Stimulated activated CD8-positive, alpha-beta memory T cell treated with anti-CD3 and anti-CD28 coated beads, Interleukin-15, amount 100 ng/mL, for 1 hour (primary cell): ENCODE measurements at regions not wholly inside any gene's neighbourhood (a gene's known extent, or its start where the extent isn't known, plus 50 kb on each side); places are given as distances from the start of the nearest gene placed in this dataset.
A peak's percentile ranks its signal among the peaks of the same experiment; 100 is the strongest.

ENCODE experiments used
- DNase-seq: peaks from one replicate; pipeline ENCODE4 v3.0.0-alpha.2; 2020; ENCODE audit warnings: low read depth

DNA sequence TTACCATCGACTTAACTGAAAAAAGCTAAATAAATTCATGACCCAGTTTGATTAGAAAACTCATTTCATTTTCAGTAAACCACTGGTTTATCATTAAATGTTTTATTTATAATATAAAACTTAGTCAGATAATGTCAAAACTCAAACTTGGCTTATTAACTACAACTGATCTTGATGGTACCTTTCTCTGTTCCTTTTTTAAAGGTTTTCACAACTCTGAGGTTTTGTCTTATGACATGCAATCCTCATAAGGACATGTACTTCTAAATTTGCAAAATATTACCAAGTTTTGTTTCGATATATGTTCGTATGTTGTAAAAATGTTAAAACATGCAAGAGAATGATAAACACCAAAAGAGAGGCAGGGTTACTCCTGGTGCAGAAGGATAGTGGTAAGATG lies 82.5 kb upstream of the PDE10A start:
- DNase-seq = no peak

DNA sequence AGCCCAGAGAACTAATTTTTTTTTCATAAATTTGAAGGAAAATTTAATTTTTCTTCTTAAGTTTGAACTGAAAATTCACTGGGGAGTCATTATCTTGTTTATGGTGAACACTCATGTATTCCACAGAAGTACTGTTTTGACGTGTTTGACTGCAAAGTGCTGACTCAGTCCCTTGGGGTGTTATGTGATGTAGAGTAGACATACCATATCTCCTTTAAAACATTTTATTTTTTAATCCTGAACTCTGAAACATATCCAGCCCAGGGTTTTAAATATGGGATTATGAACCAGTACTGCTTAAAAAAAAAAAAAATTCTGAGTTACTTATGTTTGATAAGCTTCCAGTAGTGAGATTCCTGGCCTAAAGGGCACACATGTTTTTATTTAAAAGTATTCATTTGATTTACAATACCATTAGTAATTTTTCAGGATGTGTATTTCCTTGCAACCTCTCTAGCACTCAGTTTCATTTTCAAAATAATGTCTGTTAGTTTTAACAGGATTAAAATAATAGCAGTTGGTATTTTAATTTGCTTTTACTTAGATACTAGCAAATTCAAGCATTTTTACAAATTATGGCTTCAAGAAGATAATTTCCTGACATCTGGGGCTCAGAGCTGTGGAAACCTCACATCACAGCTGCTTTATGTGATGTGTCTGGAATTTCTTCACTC lies 81.7 kb upstream of the PDE10A start:
- DNase-seq = no peak

DNA sequence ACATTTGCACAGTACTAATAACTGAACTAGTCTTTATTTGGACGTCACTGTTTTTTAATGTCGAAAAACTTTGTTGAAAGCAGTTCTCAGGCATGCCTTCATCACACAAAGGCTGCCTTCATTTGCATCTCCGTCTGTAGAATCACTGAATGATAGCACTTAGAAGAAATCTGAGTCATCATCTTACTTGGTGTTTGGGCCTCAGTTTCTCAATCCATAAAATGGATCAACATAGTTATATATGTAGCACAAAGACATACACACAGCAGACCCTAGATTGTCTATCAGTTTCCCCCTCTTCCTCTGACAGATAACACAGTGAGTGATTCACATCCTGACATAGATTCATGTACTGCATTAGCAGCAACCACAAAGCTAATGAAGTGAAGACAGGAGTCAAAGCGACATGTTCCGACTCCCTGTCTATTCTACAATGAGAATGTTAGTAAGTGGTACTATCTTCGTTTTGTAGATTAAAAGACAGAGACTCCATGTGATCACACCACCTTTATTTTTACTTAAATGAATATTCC lies 80.4 kb upstream of the PDE10A start:
- DNase-seq = no peak

DNA sequence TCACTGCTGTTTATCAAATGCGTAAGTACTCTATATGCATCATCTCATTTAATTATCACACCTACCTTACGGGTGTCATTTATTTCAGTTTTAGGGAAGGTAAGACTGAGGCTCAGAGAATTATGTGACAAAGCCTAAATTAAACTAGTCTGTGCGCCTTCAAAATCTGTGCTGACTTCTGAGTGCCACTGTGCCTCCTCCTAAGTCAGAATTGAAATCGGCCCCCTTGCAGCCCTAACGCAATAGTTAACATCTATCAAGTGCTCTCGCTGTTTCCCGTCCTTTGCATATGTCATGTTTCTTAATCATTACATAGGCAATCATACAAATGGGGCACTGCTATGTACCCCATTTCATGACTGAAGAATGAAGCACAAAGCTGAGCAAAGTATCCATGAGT lies 79.0 kb upstream of the PDE10A start:
- DNase-seq = no peak

DNA sequence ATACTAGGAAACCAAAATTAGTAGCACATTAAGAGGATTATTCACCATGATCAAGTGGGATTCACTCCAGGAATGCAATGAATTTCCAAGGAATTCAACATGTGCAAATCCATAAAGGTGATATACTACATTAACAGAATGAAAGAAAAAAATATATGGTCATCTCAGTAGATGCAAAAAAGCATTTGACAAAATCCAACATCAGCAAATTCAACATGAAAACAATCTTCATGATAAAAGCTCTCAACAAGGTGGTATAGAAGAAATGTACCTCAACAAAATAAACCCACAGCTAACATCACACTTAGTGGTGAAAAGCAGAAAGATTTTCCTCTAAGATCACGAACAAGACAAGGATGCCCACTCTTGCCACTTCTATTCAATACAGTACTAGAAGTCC lies 74.4 kb upstream of the PDE10A start:
- no peak for DNase-seq

DNA sequence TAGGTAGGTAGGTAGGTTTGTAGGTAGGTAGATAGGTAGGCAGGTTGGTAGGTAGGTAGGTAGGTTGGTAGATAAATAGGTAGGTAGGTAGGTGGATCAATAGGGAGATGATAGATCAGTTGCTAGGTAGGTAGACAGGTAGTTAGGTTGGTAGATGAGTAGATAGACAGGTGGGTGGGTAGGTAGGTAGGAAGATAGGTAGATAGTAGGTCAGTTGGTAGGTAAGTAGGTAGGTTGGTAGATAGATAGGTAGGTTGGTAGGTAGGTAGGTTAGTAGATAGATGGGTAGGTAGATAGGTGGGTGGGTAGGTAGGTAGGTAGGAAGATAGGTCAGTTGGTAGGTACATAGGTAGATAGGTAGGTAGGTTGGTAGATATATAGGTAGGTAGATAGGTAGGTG lies 72.0 kb upstream of the PDE10A start:
- no peak for DNase-seq

DNA sequence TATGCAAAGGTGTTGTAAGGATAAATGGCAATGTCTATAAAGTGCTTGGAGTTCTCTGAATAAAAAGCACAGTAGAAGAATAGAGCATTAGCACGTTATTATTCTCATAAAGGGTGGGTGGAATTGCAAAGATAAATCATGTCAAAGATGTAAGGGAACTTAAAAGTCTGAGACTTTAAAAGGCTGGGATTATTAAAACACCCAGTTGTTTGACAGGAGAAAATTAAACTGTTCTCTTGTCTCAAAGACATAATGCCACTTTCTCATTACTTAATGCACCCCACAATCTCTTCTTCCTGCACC lies 70.4 kb upstream of the PDE10A start:
- no peak for DNase-seq

DNA sequence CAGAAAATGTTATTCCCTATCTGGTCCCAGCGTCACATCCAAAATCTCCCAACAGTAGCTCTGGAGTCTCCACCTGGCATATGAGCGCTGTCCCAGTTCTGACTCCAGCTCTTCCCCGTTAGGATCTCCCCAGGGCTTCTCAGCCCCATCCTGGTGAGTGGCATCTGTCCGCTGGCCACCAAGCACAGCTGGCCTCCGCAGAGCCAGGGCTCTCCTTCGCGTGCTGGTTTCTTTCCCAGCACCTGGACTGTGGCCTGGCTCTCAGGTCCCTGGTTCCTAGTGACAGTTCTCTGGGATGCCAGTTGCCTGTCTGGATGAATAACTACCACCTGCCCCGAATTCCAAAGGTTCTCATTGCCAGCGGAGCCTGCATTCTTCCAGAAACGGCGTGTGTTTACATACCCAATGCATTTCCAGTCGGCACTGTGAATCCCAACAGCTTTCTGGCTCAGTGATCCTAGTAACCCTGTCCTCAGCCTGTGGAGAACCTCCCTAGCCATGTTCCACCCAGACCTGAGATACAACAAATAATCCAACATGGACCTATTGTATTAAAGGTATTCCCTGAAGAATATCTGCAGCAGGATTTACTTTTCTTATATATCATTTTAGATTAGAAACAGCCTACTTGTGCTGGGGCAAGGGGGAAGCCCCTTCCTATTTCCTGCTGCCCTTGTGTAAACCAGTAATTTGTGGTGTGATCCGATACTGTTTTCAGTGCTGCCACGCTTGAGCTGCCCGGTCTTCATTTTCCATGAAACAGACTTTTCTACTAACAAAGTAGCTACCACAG lies 69.9 kb upstream of the PDE10A start:
- DNase-seq = no peak

DNA sequence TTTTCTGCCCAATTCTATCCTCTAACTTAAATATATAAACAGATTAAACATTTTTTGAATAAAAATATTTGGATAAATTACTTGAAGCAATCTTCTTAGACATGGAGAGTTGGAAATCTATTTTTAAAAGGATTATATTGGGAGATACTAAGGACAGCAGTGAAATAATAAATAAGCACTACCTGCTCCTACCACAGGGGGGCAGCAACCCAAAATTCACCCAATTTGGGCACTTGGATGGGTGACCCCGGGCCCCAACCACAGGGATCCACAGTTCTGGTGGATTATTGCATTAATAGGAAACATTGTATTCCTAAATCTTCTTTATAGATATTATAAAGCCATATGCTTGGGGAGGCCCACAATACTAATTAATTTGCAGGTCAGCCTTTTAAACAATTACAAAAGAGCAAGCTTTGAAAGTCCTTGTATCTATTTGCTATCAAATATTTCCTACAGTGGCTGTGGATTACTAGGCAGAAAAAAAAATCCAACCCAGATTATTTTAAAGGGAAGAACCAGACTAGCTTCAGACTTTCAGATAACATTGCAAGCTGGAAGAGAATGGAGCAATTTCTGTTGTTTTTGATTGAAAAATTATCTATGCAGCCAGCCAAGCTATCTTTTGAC lies 66.4 kb upstream of the PDE10A start:
- peak; percentile 8 for DNase-seq

DNA sequence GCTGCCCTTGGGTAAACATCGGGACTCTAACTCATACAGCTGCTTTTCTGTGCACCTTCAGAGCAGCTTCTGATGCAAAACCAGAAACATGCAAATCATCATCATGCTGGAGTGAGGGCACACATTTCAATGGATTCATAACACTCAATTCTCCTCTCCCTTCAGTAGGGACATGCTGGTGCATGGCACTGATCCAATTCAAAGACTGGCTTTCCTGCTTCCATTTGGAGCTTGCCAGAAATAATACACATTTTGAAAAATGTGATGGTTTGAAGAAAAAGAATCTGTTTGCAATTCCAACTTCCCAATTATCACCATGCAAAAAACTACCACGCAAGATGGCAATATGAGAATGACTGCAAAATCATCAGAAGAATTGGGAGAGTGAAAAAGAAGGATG lies 65.2 kb upstream of the PDE10A start:
- no peak for DNase-seq

DNA sequence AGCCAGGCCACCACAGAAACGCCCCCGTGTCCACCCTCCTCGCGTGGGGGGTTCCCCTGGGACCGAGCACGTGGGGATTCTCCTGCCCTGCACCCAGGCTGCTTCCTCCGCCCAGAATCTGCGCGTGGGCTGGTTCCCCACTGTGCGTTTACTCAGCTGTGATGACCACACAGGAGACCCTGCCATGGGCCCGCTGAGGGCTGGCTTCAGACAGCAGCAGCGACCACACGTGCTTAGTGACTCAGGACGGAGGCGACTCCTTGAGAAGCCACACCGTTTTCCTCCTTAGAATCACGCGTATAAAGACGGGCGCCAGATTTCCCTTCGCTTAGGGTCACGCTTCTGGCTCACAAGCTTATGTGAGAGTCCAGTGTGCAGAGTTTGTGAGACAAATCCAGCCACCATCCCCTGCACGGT lies 63.9 kb upstream of the PDE10A start:
- no peak for DNase-seq

DNA sequence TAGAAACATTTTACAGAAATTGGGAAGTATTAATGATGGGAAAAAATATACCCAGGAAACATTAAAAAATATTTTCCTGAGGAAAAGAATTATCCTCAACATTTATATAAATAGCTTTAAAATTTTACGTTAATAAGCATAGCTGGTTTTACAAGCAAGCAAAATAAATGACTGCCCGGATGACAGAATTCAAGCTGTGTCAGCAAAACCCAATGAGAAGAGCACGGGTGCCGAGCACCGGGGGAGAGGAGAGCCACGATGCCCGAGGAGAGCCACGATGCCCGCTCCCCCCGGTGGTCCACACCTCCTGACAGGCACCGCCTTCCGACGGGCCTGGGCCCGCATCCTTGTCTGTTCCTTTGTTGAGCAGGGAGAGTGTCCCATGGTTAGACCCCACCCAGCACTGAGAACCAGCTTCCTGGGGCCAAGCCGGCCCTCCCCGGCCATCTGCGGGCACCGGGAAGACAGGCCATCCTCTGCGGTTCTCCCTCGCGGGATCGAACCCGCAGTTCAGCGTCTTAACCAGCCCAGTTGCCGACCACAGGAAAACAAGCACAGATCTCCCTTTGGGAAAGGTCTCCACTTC lies 63.3 kb upstream of the PDE10A start:
- no peak for DNase-seq

DNA sequence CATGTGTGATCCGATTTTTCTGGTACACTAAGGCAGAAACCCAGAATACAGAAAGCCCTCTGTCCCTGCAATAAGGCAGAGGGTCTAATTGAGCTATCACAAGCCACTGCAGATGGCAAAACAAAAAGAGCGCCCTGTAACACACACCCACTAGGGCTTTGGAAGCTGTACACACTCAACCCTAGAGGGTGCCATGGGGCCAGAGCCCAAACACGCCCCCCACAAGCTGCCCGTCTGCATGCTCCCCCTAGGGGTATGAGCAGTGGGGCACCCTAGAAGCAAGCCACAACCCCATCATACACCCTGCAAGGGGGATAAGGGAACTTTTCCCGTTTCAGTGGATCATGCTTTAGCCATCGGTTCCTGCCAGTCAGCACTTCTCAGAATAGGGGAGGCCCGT lies 62.2 kb upstream of the PDE10A start:
- DNase-seq = no peak

DNA sequence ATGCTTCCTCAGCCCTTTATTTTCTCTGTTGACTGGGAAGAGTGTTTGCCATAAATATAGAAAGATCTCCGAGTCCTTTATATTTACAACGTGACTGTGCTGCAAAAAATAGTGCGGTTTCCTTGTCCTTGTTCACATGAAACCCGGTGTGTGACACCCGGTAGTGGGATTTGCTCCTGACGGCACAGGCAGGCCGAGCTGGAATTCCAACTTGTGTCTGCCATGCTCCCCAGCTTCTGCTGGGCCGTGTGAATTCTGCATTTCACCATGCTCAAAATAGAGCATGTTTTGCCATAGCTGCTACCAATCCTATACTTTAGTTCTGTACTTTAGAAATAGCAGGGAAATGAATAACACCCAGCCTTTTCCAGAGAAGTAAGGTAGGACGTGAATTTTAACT lies 60.3 kb upstream of the PDE10A start:
- DNase-seq = no peak

DNA sequence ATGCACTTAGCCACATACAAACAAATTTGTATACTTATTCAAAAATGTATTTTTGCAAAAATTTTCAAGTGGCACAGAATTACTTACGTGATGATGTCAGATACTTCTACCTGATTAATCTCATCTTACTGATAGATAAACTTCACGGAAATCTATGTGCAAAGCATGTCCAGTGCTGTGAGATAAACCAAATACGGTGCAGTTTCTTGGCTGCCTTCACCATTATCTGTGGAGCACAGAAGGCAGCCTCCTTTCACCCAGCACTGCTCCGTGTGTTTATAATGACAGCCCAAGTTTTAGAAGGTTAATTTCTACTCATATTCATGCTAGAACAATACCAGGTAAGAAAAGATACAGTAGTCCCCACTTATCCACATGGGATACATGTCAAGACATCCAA lies 59.0 kb upstream of the PDE10A start:
- no peak for DNase-seq

DNA sequence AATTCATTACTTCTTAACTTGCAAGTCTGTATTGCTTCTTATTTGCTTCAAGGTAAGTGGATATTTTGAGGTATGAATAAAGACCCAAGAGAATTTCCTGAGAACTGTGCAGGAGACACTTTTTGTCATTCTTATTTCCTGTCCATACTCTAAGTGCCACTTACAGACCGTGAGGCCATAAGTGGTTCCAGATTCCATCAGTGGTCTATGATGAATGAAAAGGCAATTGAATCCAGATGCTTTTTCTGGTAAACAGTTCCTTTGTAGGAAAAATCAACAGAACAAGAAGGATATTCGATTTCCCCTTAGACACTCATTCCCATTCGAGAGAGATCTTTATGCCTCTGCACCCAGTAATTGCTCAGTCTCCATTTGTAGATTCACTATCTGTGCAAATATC lies 58.3 kb upstream of the PDE10A start:
- DNase-seq = no peak

DNA sequence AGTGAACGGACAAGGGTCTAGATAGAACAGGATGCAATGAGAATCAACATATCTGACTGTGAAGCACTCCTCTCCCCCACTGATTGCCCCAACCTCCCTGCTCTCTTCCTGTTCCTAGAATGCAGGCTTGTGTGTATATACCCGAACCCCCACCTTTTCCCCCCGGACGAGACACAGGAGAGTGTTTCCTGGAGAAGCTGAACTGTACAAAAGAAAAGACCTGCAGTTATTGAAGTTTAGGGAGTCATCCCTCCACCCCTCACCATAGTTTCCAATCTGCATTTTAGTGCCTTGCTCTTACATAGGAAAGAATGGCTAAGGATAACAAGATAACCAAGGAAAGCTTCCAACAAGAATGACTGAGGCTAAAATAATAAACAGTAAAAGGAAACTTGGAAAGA lies 55.5 kb upstream of the PDE10A start:
- no peak for DNase-seq

DNA sequence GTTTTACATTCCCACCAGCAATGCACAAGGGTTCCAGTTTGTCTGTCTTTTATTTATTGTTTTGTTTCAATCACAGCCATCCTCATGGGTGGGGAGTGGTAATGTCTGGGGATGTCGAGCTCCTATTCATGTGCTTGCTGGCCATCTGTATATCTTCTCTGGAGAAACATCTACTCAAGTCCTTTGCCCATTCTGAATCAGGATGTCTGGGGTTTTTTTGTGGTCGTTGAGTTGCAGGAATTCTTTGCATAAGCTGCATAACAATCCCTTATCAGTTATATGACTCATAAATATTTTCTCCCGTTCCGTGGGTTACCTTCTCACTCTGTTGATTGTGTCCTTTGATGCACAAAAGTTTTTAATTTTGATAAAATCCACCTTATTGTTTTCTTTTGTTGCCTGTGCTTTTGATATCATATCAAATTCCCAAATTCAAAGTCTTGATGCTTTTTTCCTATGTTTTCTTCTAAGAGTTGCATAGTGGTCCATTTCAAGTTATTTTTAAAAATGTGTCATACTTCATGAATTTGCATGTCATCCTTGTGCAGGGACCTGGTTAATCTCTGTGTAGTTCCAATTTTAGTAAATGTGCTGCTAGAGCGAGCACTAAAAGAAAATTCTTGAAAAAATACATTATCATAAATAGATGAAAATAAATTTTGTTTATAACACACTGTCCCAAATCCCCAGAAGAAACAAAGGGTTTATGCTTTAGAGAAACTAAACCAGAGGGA lies 54.9 kb upstream of the PDE10A start:
- DNase-seq = no peak

DNA sequence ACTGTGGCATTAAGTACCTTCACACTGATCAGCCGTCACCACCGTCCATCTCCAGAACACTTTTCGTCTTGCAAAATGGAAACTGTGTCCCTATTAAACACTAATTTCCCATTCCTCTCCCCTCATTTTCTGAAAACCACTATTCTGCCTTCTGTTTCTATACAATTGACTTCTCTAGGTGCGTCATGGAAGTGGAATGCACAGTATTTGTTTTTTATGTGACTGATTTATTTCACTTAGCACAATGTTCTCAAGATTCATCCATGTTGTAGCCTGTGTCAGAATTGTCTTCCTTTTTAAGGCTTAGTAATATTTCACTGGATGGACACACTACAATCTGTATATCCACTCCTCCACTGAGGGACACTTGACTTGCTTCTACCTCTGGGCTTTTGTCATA lies 53.8 kb upstream of the PDE10A start:
- no peak for DNase-seq

DNA sequence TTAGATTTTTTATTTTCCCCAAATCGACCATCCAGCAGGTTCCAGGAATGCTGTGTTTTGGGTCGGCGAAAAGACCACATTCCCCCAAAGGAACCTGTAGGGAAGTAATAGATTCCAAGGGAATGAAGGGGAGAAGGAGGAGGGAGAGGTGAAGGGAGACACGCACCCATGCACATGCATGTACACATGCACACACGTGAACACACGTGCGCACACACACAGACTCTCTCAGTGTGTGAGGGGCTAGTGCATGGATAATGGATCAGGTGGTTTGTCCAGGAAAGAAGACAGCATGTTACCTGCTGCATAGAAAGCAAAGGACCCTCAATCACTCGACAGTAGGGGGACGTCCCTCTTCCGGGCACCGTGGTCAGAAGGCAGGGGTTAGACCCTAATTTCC lies 52.4 kb upstream of the PDE10A start:
- no peak for DNase-seq

DNA sequence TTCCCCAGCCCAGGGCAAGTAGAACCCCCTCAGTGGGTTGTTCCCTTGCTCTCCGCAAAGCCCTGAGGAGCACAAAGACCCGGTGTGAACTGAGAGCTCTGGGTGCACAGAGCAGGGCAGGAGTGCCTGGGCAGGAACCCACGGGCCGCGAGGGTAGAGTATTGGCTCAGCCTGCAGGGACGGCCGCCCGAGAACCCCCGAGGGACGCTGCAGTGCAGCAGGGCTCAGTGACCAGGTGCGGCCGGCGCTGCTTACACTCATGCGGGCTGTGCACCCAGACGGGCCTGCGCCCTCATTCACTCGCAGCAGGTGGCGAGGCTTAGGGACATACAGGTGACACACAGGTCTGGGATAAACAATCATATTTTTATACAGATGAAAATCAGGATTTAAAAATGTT lies 51.9 kb upstream of the PDE10A start:
- no peak for DNase-seq

DNA sequence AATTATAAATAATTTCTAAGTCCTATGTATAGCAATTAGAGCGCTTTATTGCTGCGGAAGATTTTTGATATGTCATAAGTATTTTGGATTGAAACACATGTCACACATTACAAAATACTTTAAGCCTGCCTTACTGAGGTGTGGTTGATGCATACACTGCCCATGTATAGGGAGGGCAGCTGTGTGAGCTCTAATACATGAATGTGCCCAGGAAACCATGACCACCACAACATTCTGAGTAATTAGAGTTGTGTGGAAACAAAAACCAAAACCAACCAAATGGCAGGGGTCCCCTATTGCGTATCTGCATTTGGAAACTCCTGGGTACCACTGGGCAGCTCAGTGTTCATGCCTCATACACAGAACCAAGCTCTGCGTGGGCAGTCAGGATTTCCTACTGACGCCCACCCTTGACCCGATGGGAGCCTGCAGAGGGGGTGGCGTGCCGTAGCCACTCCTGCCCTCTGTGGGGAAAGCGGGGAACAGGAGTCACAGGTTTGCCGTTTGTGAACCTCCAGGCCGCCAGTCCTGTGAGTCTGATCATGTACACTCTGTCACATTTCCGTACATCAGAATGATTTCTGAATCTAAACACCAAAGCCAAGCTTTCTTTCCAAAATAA lies 50.9 kb upstream of the PDE10A start:
- DNase-seq = no peak
